Sciatic nerve (tissue), 2 donors: ENCODE measurements at regions not wholly inside any gene's neighbourhood (a gene's known extent, or its start where the extent isn't known, plus 50 kb on each side); places are given as distances from the start of the nearest gene placed in this dataset.
"Not testable (repeated sequence)": the region's sequence is repeated elsewhere in the genome, so short reads cannot be mapped to it uniquely, and the experiment has no call there.

Source experiments
- ATAC-seq: fragments of 200-7000 bp; cut with Tn5 transposase; one replicate; pipeline ENCODE4 v1.9.1; 2020; ENCODE audit warnings: mild to moderate bottlenecking, moderate library complexity
- DNase-seq: peaks from one replicate; pipeline ENCODE4 v3.0.0-alpha.2; 2020; ENCODE audit warnings: low spot score
- intact Hi-C: fragments of 100-400 bp; cut with DNase I; formaldehyde crosslinking; loops from one replicate; pipeline ENCODE4 v1.14.2; 2022
- donor health status: DM: no; HTN: no; CAD: no.
- donor health status: DM: no; HTN: no; CAD: no.

DNA sequence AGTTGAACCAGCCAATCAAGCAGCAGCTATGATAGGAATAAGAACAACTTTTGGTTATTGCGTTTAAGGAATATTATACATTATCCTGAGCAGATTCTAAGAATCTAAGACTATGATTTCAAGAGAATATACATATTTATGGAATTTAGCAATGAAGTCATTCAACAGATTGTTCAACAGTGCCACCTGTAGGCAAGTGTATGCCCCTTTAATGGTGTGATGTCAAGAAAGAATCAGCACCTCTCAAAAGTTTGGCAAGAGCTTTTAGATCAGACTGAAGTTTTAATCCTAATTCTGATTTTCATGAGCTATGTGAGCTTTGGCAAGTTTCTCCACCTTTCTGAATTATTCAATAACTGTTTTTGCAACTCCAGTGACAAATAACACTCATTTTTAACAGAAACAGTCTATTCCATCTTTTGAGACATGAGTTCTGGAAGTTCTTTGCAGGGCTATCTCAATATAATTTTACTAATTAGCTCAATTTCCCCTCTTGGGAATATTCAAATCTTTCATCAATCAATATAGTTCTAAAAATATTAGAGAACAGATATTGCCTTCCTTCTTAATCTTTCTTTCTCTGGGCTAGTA, 474.3 kb upstream of the TOM1L1 start:
- ATAC-seq (no peak), DNase-seq (no peak)
- intact Hi-C loops = no loop called here

DNA sequence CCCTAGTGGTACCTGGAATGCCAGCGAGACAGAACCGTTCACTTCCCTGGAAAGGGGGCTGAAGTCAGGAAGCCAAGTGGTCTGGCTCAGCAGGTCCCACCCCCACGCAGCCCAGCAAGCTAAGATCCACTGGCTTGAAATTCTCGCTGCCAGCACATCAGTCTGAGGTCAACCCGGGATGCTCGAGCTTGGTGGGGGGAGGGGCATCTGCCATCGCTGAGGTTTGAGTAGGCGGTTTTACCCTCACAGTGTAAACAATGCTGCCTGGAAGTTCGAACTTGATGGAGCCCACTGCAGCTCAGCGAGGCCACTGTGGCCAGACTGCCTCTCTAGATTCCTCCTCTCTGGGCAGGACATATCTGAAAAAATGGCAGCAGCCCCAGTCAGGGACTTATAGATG, 464.7 kb upstream of the TOM1L1 start:
- ATAC-seq (no peak), DNase-seq (no peak)
- intact Hi-C loops = no loop called here

DNA sequence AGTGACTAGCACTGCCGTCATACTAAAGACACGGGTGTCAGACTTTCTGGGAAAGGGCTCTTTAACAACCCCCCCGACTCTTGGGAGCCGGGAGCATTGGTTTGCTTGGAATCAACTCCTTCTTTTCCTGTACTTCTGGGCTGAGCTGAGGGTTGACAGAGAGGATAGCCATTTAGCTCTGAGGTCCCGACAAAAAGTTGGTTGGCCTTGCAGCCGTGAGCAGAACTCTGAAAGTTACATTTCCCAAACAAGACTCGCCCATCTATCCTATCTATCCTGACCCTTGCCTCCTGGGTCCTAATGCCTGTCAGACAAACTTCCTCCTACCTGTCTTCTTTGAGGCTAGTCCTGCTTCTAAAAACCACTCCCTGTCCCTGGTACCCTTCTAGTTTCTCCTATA, 460.8 kb upstream of the TOM1L1 start:
- intact Hi-C loops = no loop called here
- ATAC-seq = no peak
- DNase-seq = no peak

DNA sequence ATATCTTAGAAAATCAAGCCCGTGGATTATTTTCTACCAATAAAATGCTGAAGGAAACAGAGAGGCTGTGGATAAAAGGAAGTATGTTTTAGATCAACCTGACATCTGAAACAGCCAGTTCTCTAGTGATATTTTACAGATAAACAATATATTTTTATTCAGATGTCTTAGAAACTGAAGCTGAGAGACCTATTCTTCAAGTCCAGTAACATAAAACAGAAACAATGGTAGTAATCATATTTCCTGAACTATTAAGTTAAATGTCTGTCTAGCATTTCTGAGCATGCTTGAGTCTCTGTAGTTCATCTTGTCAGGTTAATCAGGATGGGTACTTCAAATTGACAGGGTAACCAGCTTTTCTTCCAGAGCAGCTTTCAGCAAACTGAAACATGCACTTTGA, 449.6 kb upstream of the TOM1L1 start:
- ATAC-seq (no peak), DNase-seq (no peak)
- intact Hi-C loops = no loop called here

DNA sequence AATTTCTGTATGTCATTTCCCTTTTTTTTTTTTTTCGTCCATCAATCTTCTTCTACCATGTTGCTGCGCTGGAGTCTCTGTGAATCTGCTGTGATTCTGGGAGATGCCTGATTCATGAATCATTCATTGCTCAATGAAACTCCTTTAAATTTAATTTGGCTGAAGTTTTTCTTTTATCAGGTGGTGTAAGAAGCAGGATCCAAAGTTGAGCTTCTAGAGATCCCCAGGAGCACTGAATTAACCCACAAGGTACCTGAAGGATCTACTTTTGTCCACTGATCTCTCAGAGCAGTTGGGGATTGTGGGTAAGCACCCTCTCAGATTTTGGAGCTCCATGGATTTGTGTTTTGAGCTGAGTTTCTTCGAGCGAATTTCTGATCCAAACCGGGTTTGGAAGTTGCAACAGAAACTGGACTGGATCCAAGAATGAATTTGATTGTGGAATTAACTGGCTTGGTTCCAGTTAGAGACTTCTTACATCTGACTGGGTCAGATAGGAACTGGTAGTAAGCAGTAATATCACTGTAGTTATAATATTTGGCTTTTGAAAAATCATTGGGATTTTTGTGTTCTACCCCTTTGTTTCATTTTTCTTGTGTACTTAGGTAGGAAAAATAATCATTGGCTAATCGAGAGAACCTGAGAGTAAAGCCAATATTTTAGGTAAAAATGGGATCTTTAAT, 447.8 kb upstream of the TOM1L1 start:
- DNase-seq (no peak), ATAC-seq (no peak)
- intact Hi-C loops = no loop called here

DNA sequence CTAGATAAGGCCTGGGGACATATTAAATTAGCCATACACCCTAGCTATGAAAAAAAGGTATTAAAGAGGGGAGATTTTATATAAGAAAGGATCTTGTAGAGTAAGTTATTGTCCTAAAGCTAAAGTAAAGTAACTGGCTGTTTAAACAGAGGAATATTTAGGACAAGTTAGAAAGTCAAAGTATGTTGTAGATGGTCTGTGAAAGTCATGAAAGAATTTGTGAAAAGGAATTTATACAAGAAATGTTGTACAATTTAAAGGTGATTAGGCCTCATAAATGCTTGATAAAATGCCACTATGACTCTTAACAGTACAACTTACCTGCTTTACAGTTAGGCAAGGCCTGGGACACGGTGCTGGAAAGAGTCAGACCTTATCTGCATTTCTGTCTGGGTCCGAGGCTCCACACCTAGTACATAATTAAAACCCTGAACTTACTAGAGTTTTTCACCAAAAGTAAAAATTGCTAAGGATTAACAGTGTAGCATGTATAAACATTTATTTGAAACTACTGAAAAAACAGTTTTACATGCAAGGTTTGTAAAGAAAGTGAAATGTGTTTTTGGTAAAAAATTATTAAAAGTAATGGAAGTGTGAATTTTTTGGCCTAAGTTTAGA, 445.3 kb upstream of the TOM1L1 start:
- intact Hi-C loops = no loop called here
- no peak for DNase-seq
- no peak for ATAC-seq

DNA sequence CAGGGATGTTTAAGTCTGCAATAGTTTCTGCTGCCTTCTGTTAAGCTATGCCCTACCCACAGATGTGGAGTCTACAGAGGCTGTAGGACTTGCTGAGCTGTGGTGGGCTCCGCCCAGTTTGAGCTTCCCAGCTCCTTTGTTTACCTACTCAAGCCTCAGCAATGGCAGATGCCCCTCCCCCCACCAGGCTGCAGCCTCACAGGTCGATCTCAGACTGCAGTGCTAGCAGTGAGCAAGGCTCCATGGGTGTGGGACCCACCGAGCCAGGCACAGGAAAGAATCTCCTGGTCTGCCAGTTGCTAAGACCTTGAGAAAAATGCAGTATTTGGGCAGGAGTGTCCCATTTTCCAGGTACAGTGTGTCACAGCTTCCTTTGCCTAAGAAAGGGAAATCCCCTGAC, 435.2 kb upstream of the TOM1L1 start:
- not testable (repeated sequence) for DNase-seq

DNA sequence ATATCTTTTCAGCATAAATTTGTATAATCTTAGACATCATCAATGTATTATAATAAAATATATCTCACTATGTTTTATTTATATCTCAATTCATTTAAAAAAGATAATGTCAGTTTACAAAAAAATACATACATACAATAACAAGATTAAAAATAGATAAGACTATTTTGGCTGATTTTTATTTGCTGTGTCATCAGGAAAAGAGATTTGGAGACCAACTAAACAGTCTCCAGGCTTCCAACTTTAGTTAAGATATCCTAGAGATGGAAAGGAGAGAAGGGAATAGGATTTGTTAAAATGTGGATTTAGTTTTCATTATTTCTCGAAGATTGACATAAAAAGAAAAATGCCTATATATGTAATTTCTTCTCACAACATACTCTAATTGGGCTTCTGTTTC, 433.8 kb upstream of the TOM1L1 start:
- no peak for ATAC-seq
- intact Hi-C loops = no loop called here
- no peak for DNase-seq

More for the DNA sequence above, 435.2 kb upstream of the TOM1L1 start:
- ATAC-seq, intact Hi-C loops: not testable (repeated sequence)

DNA sequence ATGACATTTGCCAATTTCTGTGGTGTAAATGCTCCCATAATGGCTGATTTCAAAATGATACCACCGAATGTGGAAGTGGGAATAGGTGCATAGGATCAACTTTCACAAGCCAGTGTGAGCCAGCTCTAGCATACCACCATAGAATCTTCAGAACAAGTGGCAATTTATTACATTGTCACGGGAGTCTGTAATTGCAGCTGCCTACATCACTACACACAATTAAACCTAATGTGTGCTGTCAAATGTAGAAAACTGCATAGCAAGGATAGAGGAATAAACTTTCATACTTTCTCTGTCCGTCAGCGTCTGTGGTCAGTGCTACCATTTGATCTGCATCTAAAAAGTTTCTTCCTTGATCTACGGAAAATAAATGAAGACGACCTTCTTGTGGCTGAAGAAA, 417.8 kb upstream of the TOM1L1 start:
- DNase-seq = no peak
- intact Hi-C loops = no loop called here
- ATAC-seq = no peak

DNA sequence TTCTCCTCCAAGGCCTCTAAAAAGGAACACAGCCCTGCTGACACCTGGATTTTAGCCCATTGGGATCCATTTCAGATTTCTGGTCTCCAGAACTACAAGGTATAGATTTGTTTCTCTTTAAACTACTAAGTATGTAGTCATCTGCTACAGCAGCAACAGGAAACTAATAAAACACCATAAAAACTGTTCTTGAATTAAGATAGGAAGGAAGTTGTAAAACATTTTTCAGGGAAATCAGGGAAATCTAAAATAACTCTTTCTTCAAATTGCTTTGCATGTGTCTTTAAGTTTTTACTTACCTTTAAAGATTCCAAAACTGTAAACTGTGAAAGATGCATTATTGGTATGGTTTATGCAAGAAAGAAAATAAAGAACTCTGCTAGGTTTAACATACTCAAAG, 407.0 kb upstream of the TOM1L1 start:
- ATAC-seq = no peak
- intact Hi-C loops = no loop called here
- DNase-seq = no peak

DNA sequence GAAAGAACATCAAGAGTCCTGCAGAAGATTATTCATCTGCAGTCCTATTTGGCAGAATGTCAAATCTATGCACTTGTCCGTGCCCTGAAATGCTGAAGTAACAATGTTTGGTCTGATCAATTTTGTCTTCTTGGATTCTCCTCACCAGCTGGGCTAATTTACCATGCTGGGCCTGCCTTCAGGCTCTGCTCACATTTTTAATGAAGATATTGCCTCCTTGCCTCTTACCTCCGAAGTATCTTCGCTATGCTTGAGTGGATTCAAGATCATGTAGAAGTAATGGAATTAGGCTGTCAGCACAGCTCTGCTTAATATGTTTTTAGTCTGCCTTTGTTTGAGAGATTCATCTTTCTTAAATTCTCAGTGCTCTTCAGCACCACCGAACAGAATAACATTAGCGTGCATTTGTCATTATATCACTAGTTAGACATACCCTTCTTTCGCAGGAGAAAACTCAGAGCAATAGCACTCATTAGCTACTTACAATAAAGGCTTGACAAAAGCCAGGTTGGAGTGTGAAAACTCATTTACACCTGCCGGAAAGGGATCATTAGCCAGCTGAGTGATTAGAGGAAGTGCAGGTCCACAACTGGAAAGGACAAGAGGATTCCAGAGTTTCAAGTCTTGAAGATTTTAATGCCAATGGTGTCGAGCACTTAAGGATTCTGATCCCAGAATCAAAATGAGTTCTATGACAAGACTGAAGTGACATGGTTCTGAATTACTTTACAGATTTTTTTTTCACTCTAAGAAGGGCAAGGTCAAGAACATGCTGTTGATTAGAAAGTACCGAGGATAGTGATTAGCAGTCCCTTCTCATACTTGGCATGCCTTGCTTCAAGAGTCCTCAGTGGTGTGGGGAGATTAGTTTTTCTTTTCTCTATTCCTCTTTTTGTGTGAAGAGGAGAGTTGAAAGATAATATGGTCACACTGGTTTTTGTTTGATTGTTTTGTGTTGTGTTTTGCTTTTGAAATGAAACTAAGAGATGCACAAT, 405.6 kb upstream of the TOM1L1 start:
- ATAC-seq = no peak
- intact Hi-C loops = no loop called here
- no peak for DNase-seq

DNA sequence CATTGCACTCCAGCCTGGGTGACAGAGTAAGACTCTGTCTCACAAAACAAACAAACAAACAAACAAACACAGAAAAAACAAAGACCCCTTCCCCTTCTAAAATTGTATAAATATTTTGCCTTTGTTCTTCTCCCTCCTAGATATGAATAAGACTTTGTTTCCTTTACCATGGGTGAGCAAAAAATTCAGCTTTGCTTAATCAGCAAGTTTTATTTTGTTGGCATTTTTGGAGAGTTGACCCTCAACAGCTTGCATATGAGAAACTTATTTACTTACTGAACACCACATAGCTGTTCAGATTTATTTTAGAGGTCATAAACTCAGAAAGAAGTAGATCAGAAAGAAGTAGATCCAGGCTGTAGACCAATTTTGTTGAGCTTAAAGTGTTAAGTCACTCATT, 395.2 kb upstream of the TOM1L1 start:
- ATAC-seq (no peak), DNase-seq (no peak)
- intact Hi-C loops = no loop called here

DNA sequence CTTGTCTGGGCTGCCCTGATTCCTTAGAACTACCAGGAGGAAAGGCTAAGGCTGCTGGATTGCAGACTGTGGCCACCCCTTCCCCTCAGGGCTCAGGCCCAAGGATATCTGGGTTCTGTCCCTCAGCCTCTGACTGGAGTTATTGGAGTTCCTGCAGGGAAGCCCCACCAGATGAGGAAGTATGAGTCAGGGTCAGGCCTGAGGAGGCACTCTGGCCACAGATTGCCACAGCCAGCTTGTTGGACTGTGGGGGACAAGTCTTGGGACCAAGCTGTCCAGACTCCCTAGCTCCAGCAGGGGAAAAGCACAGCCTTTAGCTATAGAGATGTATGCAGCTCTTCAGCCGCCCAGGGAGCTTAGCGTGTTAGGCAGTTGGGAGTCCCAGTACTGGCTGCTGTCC, 381.9 kb upstream of the TOM1L1 start:
- intact Hi-C loops = no loop called here
- ATAC-seq (no peak), DNase-seq (no peak)

DNA sequence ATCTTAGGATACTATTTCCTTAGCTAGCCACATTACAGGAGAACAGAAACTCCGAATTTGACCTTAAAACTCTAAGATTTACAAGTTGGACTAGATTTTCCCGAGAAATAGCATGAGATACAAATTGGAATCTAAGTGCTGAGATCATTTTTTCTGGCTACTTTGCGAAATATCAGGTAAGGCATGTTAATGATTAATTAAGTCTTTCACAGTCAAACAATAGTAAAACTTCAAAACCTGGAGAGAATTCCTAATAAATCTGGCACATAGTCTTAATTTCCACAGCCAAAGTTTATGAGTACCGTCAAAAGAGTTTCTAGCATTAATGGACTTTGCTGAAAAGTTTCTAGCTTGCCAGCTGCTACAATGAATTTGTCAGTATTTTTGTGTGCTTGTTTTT, 379.5 kb upstream of the TOM1L1 start:
- intact Hi-C loops = no loop called here
- no peak for DNase-seq

DNA sequence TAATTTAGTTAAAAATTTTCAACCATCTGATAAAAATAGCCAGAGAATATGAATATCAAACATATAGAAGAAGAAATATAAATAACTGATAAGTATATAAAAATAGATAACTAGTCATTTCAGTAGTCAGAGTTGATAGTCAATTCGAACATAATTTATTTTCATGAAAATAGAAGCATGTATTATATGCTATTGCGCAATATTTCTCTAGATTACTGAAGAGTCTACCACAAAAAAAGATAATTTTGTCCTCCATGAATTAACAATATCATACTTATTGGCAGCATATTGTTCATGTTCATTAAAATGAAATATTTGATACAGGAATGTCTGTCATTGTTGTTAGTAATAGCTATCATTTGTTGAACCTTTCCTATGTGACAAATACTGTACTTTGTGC, 376.2 kb upstream of the TOM1L1 start:
- ATAC-seq = no peak
- intact Hi-C loops = no loop called here
- no peak for DNase-seq

More for the DNA sequence above, 379.5 kb upstream of the TOM1L1 start:
- no peak for ATAC-seq

DNA sequence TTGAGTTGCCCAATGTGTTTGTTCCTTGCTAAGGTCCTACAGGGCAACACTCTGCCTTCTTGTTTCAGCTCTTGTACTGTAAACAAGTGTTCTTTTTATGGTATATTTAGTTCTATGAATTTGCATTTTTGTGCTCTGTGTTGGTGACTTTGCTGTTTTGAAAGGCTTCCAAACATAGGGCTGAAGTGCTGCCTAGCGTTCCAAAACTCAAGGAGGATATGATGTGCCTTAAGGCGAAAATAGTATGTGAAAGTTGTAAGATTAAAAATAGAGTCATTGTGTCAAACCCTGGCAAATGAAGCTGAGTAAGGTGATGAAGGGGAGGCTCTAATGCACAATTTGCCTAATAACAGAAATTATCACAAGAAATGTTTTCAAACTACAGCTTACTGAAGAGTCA, 372.7 kb upstream of the TOM1L1 start:
- intact Hi-C loops = no loop called here
- DNase-seq = no peak
- ATAC-seq = no peak

DNA sequence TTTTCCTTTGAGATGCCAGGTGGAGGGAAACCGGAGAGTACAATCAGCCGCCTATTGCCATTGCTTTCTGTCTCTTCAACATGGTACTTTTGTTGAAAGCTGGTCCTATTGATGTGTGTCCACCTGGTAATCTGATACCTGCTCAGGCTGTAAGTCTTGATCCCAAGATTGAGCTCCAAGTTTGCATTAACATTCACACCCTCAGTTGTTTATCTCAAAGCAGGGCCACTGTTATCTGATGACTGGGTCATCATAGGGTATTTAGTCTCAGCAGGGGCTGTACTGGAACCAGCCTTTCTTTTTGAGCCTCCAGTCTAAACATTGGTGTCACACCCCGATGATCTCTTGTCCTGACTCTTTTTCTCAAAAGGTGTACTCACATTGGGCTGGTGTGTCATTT, 370.3 kb upstream of the TOM1L1 start:
- ATAC-seq = no peak
- DNase-seq = no peak
- intact Hi-C loops = no loop called here

DNA sequence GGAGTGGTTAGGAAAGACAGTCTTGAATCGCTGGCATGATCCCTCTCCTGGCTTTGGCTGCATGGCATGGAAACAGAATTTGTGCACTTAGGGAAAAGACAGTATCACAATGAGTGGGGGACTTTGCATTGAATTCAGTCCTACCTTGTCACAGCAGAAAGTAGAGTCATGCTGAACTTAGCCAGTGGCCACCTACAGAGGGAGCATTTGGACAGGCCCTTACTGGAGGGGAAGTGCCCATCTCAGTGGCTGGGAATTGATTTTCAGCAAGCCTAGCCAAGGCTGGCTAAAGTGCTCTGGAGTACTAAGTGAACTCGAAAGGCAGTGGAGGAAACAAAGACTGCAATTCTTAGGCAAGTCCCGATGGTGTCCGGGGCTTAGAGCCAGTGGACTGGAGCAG, 364.3 kb upstream of the TOM1L1 start:
- intact Hi-C loops = no loop called here
- DNase-seq (no peak), ATAC-seq (no peak)

DNA sequence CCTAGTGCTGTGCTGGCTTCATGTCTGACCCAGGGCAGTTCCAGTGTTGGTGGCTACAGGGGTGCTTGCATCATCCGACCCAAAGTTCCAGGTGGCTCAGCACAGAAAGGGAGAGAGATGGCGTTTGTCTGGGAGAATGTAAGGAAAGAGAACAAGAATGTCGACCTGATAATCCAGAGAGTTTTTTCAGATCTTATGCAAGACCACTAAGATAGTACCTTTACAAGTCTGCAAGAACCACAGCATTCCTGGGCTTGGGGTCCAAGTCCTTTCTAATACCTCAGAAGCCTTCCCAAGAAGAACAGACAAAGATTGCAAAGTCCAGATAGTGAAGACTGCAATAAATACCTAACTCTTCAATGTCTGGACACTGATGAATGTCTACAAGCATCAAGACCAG, 363.0 kb upstream of the TOM1L1 start:
- ATAC-seq = no peak
- DNase-seq = no peak
- intact Hi-C loops = no loop called here

DNA sequence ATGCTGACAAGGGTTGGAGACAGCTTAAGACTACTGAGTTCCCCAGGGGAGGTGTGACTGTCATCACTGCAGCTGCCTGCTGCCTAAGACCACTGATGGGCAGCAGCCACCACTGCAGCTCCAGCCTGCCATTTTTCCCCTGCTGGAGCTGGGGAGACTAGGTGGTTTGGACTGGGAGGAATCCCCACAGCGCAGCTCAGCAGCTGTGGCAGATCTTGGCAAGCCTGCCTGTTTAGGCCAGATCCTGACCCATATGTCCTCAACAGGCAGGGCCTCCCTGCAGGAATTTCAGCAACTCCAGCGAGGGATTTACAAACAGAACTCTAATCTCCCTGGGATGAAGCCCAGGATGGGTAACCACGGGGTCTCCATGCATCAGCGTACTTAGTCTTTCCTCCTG, 356.4 kb upstream of the TOM1L1 start:
- intact Hi-C loops = no loop called here
- DNase-seq = no peak
- ATAC-seq = no peak
